ENCODE measurements at regions not wholly inside any gene's neighbourhood (a gene's known extent, or its start where the extent isn't known, plus 50 kb on each side); places are given as distances from the start of the nearest gene placed in this dataset.

GRCh38 chr14:101069666-101070362, 166.3 kb upstream of the RTL1 start:
- DNase-seq, result no peak

GRCh38 chr14:101070540-101071492, 167.3 kb upstream of the RTL1 start:
- no peak for DNase-seq

- DNase-seq, result no peak
Measured at GRCh38 chr14:101071493-101071906, 168.0 kb upstream of the RTL1 start.

GRCh38 chr14:101072070-101072469, 168.5 kb upstream of the RTL1 start:
- no peak for DNase-seq

GRCh38 chr14:101072531-101072930, 169.0 kb upstream of the RTL1 start:
- DNase-seq, result no peak

GRCh38 chr14:101072945-101073597, 169.5 kb upstream of the RTL1 start:
- DNase-seq, result peak; percentile 67

GRCh38 chr14:101073598-101073965, 170.1 kb upstream of the RTL1 start:
- DNase-seq, result no peak

- DNase-seq, result no peak
Measured at GRCh38 chr14:101074196-101075024, 170.9 kb upstream of the RTL1 start.

- no peak for DNase-seq
Measured at GRCh38 chr14:101075025-101075800, 171.7 kb upstream of the RTL1 start.

GRCh38 chr14:101075801-101076413, 172.4 kb upstream of the RTL1 start:
- DNase-seq, result no peak

- no peak for DNase-seq
Measured at GRCh38 chr14:101076451-101077198, 173.1 kb upstream of the RTL1 start.

GRCh38 chr14:101077481-101078074, 174.1 kb upstream of the RTL1 start:
- no peak for DNase-seq

GRCh38 chr14:101078170-101078891, 174.8 kb upstream of the RTL1 start:
- DNase-seq, result no peak

GRCh38 chr14:101078892-101079221, 175.3 kb upstream of the RTL1 start:
- DNase-seq, result no peak

- no peak for DNase-seq
Measured at GRCh38 chr14:101080922-101081593, 177.5 kb upstream of the RTL1 start.

- no peak for DNase-seq
Measured at GRCh38 chr14:101082036-101082435, 178.5 kb upstream of the RTL1 start.

- DNase-seq, result no peak
Measured at GRCh38 chr14:101082436-101083384, 179.2 kb upstream of the RTL1 start.

Measured in NCI-H2029 (cell line).